SK-N-MC (cell line): ENCODE measurements at regions not wholly inside any gene's neighbourhood (a gene's known extent, or its start where the extent isn't known, plus 50 kb on each side); places are given as distances from the start of the nearest gene placed in this dataset.

ENCODE experiments used
- EZH2 ChIP-seq: fragments of 200-600 bp; sonication (generic); IDR thresholded peaks from one replicate; pipeline ENCODE4 v1.6.1; 2017; ENCODE audit warnings: antibody characterized with exemption
- FOXP2 ChIP-seq: optimal IDR thresholded peaks from 2 replicates; pipeline ENCODE3; 2011; ENCODE audit warnings: mild to moderate bottlenecking, moderate library complexity; ENCODE audit not compliant: insufficient read depth; ENCODE audit errors: extremely low read length, control extremely low read depth
- POLR2AphosphoS5 ChIP-seq: IDR thresholded peaks from 2 replicates; pipeline ENCODE4 v1.6.1; 2012; ENCODE audit warnings: mild to moderate bottlenecking, low read depth, low read length, borderline replicate concordance

GRCh38 chr1:94708811-94709210 is 111.3 kb upstream of the SLC44A3 start:
- TF ChIP-seq POLR2AphosphoS5 (no peak), EZH2 (no peak), FOXP2 (no peak)
